GM21723 (cell line): ENCODE measurements at regions not wholly inside any gene's neighbourhood (a gene's known extent, or its start where the extent isn't known, plus 50 kb on each side); places are given as distances from the start of the nearest gene placed in this dataset.

Experiments
- ATAC-seq: cut with Tn5 transposase; IDR thresholded peaks from one replicate; pipeline ENCODE4 v1.9.1; 2021; ENCODE audit warnings: mild to moderate bottlenecking, moderate library complexity; ENCODE audit not compliant: unreplicated experiment

DNA sequence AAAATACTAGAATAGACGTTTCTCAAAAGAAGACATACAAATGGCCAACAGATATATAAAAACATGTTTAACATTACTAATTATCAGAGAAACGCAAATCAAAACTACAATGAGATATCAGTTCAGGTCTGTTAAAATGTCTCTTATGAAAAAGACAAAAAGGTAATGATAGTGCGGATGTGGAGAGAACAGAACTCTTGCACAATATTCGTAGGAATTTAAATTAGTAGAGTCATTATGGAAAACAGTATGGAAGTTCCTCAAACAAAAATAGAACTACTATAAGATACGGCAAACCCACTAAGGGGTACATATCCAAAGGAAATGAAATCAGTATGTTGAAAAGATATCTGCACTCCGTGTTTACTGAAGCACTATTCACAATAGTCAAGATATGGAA, 167.5 kb upstream of the CWC22 start:
- ATAC-seq: no peak

DNA sequence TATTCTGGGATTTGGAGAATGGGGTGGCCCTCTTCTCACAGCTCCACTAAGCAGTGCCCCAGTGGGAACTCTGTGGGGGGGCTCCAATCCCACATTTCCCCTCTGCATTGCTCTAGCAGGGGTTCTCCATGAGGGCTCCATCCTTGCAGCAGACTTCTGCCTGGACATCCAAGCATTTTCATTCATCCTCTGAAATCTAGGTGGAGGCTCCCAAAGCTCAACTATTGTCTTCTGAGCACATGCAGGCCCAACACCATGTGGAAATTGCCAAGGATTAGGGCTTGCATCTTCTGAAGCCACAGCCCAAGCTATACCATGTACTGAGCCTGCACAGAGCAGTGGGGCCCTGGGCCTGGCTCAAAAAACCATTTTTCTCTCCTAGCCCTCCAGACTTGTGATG, 162.4 kb upstream of the CWC22 start:
- ATAC-seq: no peak

DNA sequence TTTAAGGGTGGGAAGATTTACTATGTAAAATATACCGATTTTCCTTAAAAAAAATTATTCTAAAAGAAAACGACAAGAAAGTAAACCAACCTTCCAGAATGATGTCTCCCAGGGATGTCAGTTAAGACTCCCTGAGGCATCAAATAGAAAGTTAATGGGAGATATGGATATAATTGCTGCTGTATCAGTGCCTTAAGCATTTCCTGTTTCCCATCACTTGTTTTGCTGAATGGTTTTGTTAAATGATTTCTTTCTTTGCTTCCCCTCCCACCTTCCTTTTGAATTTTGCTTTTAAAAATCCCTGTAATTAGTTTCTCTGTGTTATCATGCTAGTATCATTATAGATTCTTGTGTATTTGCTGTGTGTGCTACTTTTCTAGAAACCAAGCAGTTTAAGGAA, 154.3 kb upstream of the CWC22 start:
- ATAC-seq: no peak

DNA sequence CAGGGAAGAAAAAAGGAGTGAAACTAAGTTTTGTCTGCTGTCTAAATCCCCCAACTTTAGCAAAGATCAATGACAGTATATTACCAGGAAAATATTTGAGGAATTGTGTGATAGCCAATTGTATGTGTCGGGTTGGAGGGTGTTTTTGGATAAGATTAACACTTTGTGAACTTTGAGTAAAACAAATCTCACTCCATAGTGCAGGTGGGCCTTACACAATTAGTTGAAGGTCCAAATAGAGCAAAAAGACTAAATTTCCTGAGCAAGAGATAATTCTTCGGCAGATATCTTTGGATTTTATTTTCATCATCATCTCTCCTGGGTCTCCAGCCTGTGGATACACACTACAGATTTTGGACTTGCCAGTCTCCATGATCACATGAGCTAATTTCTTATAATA, 152.8 kb upstream of the CWC22 start:
- no peak for ATAC-seq

DNA sequence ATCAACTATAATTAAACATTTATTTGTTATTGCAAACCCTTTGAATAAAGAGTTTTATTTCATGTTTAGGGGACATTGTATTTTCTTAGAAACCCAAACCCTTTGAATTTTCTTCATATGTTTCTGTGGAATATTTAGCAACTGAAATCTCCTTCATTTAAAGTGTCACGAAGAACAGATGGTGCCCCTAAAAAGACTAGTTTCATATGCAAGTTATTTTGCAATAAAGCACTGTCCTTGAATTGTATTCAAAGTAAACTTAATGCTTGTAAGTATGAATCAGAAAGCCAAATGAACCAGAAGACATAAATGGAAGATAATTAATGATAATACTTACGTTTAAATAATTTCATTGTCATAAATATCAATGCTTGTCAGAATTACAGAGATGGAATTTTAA, 151.9 kb upstream of the CWC22 start:
- ATAC-seq: no peak

DNA sequence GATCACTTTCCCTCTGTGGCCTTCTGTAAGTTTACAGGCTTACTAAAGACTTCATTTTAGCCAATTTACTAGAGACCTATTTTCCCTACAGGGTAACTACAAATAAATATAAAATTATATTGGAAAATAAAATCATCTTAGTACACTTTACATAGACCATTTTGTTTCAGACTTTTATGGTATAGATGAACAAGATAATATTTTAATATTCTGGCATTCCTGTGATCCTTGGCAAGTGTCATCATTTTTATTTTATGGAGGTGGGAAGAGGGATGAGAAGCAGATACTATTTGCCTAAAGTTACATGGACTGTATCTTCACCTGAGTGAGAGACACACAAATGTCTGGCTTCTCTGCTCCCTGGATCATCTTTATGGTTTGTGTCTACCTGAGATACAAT, 149.6 kb upstream of the CWC22 start:
- ATAC-seq: no peak

DNA sequence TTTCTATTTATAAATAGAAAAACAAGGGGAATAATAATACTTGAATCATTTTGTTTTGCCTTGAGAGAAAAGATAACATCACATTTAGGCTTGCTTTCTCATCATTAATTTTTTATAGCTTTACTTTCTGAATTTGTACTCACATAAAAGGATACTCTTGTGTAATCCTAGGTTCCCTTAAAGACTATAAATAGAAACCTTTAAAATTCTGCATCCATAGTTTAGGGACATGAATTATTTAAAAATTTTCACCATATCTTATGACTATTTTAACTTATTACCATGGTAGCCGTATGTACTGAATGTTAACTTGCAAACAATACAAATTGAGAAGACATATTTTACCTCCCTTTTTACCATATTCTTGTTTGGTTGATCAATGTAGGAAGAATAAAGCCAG, 143.5 kb upstream of the CWC22 start:
- ATAC-seq: no peak

DNA sequence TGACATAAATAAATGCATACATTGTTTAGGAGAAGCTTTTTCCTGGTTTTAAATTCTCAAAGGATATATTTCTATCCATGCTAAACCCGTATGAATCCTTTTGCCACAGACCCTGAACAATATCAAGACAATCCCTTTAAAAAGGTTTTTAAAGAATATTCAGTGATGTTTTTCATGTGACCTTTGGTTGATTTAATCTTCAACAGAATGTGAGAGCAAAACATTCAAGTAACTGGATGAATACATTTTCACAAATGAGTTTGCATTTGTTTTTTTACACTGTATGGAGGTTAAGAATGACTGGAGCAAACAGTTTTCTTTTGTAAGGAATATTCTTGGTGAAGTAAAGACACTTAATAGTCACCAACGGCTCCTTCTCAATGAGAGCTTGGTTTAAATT, 139.4 kb upstream of the CWC22 start:
- ATAC-seq: no peak

DNA sequence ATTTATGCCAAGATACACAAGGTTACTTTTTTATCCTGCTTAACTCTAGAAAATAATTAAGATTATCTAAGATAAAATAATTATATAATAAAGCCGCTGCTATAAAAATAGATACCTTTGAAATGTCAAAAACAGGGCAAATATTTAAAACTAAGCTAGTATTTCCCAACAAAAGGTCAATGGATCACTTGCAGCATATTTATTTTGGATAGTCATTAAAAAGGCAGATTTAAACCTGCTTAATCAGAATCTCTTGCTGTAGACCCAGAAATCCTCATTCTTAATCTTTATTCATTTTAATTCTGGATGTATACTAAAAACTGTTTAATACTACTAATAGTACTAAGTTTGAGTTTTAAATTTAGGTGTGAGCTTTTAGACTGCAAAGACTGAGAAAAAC, 139.0 kb upstream of the CWC22 start:
- ATAC-seq: no peak

DNA sequence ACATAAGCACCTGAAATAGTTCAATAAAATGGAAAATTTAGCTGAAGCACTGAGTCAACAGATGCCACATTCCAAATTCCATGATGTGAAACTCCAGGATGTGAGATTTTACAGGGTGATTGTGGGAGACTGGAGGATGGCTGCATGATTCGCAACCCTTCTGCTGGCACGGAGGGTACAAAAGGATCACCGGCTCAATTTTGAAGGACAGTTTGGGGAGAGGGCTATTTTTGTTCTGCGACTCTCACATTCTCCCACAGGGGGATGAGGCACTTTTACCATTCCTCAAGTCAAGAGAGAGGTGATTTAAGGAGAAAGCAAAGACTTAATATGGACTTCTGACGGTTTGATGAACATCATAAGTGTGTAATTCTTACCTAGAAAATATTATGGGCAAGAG, 138.1 kb upstream of the CWC22 start:
- no peak for ATAC-seq

DNA sequence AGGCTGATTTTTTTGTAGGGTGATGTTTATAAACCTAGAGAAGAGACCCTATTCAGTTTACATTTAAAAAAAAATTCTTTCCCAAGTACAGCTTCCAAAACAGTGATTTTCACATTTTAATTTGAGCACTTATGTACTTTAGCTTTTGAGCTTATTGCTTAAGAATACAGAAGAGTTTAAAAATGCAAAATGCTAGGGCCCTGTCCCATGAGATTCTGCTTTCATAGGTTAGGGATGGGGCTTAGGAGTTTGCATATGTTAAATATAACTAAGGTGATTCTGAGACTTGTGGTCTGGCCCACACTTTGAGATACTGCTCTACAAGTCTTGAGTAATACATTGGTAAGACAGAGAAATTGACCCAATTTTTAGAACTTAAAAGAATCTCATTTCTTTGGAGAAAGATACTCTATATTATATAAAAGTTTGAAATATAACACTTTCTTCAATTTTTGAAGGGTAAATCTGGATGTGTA, 137.3 kb upstream of the CWC22 start:
- no peak for ATAC-seq

DNA sequence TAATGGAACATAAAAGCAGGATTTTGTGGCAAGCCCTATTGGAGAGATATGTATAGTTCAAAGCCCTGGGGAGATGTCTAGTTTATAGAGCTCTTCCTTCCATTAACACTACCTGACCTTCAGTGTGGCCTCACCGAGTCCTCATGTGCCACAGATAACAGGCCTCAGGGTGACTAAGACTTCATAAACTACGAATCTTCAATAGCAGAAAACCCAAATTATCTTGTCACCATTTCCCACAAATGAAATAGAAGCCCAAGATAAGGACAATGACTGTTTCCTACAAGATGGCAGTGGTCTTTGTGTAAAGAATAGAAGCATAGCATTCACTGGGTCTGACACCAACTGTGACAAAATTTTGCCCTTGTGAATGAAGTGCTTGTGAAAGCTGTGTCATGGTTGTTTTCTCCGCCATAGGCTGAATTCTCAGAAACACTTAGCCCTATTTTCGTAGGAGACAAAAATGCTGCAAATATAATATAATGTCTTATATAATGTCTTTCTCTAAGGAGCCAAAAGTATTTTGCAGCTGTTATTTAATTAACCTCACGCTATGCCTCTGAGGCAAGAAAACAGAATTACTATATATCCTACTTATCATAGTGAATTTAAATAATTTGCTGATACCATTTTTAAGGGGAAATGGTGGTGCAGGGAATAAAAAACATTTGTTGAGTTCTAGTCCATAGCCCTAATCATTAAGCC, 136.7 kb upstream of the CWC22 start:
- ATAC-seq: no peak

DNA sequence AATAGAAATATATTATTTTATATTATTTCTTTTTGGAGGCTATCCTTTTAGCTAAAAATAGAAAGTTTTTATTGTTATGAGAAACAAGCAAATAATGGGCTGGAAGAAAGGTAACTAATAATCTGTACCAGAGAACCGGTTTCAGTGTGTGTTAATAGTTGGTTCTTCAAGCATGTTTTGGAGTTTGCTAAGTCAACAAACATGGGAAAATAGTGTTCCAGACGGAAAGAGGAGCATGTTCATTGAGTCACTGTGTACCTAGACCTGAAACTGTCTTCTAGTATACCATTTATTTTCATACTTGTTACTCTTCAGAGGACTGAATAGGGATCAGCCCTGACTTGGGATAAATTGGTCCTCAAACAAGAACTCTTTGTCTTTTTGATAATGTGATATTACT, 134.5 kb upstream of the CWC22 start:
- no peak for ATAC-seq

DNA sequence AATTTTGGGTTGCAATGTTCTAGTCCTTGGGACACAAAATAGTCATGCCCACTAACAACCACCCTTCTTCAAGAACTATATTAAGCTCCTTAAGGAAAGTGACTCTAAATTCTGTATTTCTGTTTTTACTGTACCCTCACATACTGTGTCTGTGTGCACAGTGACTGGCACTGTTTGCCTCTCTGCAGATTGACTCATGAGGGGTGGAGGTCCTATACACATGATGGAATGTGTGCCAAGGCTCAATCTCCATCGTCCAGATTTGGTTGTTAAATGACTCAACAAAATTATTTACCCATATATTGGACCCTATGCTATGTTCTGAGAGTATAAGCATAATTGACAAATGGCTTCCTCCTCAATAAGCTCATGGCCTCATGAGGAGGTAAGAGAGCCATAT, 126.6 kb upstream of the CWC22 start:
- ATAC-seq: no peak

DNA sequence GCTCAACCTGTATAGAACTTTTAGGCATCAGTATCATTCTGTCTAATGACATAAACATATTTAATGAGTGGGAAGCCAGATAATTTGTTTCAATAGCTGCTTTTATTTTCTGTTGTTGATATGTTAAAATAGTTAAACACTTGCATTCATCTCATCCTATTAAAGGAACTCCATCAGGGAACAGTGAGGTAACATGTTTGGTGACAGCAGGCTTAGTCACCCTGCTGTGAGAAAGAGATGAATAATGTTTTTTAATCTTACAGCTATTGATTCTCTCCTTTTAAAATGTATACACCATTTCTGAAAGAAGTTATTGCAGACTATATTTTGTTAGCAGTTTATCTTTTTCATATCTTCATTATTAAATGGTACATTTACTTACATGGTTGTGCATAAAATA, 123.3 kb upstream of the CWC22 start:
- ATAC-seq: no peak

DNA sequence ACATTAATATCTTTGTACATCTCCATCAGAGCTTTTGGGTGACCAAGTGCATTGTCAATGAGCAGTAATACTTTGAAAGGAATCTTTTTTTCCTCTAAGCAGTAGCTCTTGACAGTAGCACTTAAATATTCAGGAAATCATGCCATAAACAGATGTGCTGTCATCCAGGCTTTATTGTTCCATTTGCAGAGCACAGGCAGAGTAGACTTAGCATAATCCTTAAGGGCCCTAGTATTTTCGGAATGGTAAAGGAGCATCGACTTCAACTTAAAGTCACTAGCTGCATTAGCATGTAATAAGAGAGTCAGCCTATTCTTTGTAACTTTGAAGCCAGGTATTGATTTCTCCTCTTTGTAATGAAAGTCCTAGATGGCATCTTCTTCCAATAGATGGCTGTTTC, 121.8 kb upstream of the CWC22 start:
- no peak for ATAC-seq

DNA sequence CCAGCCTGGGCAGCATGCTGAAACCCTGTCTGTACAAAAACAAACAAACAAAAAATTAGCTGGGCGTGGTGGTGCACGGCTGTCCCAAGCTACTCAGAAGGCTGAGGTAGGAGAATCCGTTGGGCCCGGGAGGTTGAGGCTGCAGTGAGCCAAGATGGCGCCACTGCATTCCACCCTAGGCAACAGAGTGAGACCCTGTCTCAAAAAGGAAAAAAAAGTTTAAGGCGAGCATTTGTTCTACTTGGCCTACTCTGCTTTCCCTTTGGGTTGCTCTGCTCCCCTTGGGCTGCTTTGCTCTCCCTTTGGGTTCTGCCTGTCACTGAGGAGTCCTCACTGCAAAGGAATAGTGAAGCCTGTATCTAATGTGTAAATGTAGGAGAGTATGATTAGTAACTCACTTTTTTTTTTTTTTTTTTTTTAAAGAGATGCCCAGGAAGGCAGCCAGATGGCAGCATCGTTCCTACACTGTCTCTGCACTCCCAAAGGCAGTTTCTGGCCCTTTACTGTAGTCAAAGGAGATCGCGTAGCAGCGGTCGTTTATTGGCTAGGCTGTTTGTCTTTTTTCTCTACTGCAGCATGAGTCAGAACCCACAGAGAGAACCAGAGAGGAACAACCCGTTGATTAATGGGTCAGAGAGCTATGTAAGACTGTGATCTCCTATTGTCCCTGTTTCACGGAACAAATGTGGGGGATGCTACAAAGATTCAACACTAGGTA, 118.3 kb upstream of the CWC22 start:
- ATAC-seq: peak; percentile 75

DNA sequence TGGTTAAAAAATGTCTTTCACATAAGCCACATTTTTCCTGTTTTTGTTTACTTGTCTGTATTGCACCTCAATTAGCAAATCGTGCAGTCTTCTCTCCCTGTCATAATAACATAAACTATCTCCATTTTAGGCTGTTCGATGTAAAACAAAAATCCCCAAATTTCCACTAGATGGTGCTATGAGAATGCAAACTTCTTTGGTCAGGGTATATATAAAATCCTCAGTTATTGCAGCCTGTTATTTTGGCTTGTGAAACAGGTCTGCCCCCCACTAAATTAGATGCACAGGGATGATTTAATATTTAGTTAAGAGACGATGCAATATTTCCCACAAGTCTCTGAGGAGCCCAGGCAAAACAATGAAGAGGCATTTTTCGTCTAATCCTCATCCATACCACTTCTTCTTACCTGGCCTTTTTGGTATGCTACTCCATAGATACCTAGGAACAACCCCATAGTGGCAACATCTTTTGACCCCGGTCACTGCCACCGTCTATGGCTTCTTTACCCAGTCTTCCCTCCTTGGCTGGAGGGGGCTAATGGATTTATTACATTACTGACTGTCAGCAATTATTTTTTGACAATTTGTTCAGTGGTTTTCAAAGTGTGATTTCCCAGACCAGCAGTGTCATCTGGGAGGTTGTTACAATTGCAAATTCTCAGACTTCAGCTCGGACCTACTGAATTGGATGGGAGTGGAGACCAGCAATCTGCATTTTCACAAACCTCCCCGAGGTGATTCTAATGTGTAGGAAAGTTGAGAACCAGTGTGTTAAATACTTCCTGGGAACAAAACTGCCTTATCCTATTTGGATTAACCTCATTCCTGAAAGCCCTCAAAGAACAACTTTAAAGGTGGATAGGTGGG, 117.4 kb upstream of the CWC22 start:
- peak; percentile 75 for ATAC-seq

DNA sequence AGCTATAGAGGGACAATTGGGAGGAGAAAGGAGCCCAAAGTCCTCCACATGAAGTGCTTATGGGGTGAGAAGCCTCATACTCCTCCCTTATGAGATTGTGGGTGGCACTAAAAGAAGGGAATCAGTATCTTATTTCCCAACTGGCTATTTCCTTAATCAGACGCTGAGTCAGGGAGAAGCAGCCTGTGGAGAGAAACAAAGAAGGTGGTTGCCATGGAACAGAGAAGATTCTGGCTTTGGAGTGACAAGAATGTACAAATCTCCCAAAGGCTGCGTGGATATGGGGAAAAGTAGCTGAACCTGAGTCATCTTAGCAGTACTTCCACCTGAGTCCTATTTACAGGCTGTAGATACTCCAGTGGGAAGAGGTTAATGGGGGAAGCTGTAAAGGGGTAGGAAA, 115.8 kb upstream of the CWC22 start:
- ATAC-seq: no peak

DNA sequence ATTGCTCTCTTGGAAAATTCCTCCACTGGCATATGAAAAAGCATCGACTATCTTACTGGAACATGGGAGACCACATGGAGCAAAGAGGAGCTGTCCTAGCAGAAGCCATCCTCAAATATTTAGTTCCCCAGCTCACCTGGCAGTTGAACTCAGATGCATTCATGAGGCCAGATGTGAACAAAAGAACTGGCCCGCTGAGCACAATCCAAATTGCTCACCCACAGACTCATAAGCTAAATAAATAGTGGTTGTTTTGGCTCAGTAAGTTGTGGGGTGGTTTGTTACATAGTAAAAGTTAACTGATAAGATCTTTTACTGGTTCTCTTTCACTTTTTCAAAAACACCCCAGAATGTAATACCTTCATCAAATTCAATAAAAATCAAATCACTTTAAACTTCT, 108.6 kb upstream of the CWC22 start:
- ATAC-seq: no peak

DNA sequence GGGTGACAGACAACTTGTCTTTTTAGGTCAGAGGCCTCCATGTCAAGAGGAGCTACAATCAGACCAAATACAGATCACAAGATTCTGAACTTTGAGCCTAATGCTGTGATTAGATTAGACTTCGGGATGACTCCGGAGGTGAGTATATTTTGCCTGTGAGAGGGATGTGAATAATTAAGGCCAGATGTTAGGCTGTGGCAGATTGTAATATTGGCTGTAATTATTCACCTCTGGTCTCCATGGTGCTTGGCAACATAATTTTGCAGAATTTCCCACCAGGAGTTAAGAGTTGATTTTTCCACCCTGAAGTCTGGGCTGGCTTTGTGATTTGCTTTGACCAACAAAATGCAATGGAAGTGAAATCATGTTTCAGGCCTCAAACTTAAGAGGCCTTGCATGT, 108.2 kb upstream of the CWC22 start:
- ATAC-seq: no peak

DNA sequence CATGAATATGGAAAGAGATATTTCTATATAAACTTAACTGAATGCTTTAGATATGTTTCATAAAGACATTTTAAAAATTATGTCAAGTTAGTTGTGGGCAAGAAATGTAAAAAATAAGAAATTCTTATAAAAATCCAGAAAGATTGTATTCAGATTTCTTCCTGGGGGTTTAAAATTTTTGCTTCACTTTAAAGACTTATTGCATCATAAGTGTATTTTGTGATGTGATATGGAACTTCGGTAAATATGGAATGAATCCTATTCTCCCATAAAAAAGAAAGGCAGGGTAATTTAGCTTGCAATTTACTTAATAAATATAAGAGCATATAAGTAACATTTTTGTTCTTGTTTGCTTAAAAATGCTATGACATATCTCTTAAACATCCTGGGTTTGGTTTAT, 104.8 kb upstream of the CWC22 start:
- no peak for ATAC-seq
